IMR-90 (cell line): ENCODE measurements at regions not wholly inside any gene's neighbourhood (a gene's known extent, or its start where the extent isn't known, plus 50 kb on each side); places are given as distances from the start of the nearest gene placed in this dataset.

ENCODE experiments used
- ATAC-seq: fragments of 200-7000 bp; cut with Tn5 transposase; 2 replicates; pipeline ENCODE4 v1.9.1; 2020; ENCODE audit warnings: low read depth, mild to moderate bottlenecking, moderate library complexity
- BruUV-seq: library from RNA; stranded (reverse); fragments of 400-500 nt; replicated peaks from 2 replicates; lab custom pipeline; 2021; lab: Mats Ljungman, UMichigan
- CTCF ChIA-PET: fragments of 300-600 bp; formaldehyde crosslinking; extraction: SDS; loops from one replicate; lab custom pipeline; 2021; ENCODE audit warnings: antibody characterized with exemption; lab: Yijun Ruan, JAX
- POLR2A ChIA-PET: fragments of 300-600 bp; sonication (Branson Sonifier 250); formaldehyde crosslinking; loops from one replicate; lab custom pipeline; 2022; ENCODE audit warnings: antibody characterized with exemption; ENCODE audit not compliant: unreplicated experiment; lab: Charles Lee
- DNase-seq: peaks from one replicate; pipeline ENCODE4 v3.0.0; 2013
- H2AFZ ChIP-seq: replicated peaks from 2 replicates; pipeline ENCODE3; 2013; ENCODE audit warnings: low read length, mild to moderate bottlenecking; ENCODE audit not compliant: poor library complexity
- H2AK5ac ChIP-seq: 2 replicates; pipeline ENCODE4 v1.6.1; 2013; ENCODE audit warnings: low read depth, low read length, inconsistent platforms
- H2AK9ac ChIP-seq: replicated peaks from 2 replicates; pipeline ENCODE3; 2013; ENCODE audit warnings: mild to moderate bottlenecking, low read depth, low read length, moderate library complexity; ENCODE audit not compliant: poor library complexity
- H2BK120ac ChIP-seq: 2 replicates; pipeline ENCODE4 v1.6.1; 2013; ENCODE audit warnings: low read depth, low read length, inconsistent platforms
- H2BK15ac ChIP-seq: 3 replicates; pipeline ENCODE4 v1.6.1; 2013; ENCODE audit warnings: low read depth, low read length, inconsistent platforms
- H2BK20ac ChIP-seq: 2 replicates; pipeline ENCODE4 v1.6.1; 2013; ENCODE audit warnings: low read depth, mild to moderate bottlenecking, inconsistent platforms, low read length, moderate library complexity
- H2BK5ac ChIP-seq: 2 replicates; pipeline ENCODE4 v1.6.1; 2013; ENCODE audit warnings: mild to moderate bottlenecking, low read depth, low read length, inconsistent platforms; ENCODE audit not compliant: poor library complexity, severe bottlenecking
- H3K14ac ChIP-seq: replicated peaks from 2 replicates; pipeline ENCODE4 v1.6.1; 2013; ENCODE audit warnings: low read depth, low read length, inconsistent platforms
- H3K18ac ChIP-seq: 2 replicates; pipeline ENCODE4 v1.6.1; 2013; ENCODE audit warnings: low read depth, low read length, control low read depth
- H3K23ac ChIP-seq: 2 replicates; pipeline ENCODE4 v1.6.1; 2013; ENCODE audit warnings: low read depth, low read length, inconsistent platforms
- H3K27ac ChIP-seq: 2 replicates; pipeline ENCODE4 v1.5.1; 2013; ENCODE audit warnings: mild to moderate bottlenecking, control low read depth, low read length; ENCODE audit not compliant: insufficient read depth
- H3K27me3 ChIP-seq: 2 replicates; pipeline ENCODE4 v1.6.1; 2013; ENCODE audit warnings: low read length; ENCODE audit not compliant: control insufficient read depth, insufficient read depth
- H3K36me3 ChIP-seq: 2 replicates; pipeline ENCODE4 v1.6.1; 2013; ENCODE audit warnings: low read length, mixed read lengths; ENCODE audit not compliant: control insufficient read depth, insufficient read depth
- H3K4ac ChIP-seq: 2 replicates; pipeline ENCODE4 v1.6.1; 2013; ENCODE audit warnings: low read depth, low read length, inconsistent platforms
- H3K4me1 ChIP-seq: 2 replicates; pipeline ENCODE4 v1.6.1; 2013; ENCODE audit warnings: low read length, mixed read lengths; ENCODE audit not compliant: control insufficient read depth, insufficient read depth
- H3K4me2 ChIP-seq: 2 replicates; pipeline ENCODE4 v1.6.1; 2013; ENCODE audit warnings: low read depth, mild to moderate bottlenecking, control low read depth, low read length, moderate library complexity
- H3K4me3 ChIP-seq: 2 replicates; pipeline ENCODE4 v1.5.1; 2013; ENCODE audit warnings: low read depth, mild to moderate bottlenecking, control low read depth, low read length, moderate library complexity; ENCODE audit not compliant: insufficient read depth
- H3K56ac ChIP-seq: 2 replicates; pipeline ENCODE4 v1.6.1; 2013; ENCODE audit warnings: low read length, inconsistent platforms; ENCODE audit not compliant: insufficient read depth; ENCODE audit errors: extremely low read depth
- H3K79me1 ChIP-seq, 2 experiments: 2 replicates each; pipeline ENCODE4 v1.6.1; 2013; ENCODE audit warnings: low read length in 2 of 2, inconsistent platforms in 1 of 2, low read depth in 1 of 2
- H3K9ac ChIP-seq: 2 replicates; pipeline ENCODE4 v1.6.1; 2013; ENCODE audit warnings: low read depth, low read length, control low read depth
- H3K9me1 ChIP-seq: 2 replicates; pipeline ENCODE4 v1.6.1; 2013; ENCODE audit warnings: low read length, inconsistent platforms; ENCODE audit not compliant: insufficient read depth
- H3K9me3 ChIP-seq: 2 replicates; pipeline ENCODE4 v1.6.1; 2013; ENCODE audit warnings: low read length; ENCODE audit not compliant: control insufficient read depth, insufficient read depth
- H4K20me1 ChIP-seq: 2 replicates; pipeline ENCODE4 v1.6.1; 2013; ENCODE audit warnings: low read length, inconsistent platforms; ENCODE audit not compliant: insufficient read depth
- H4K5ac ChIP-seq: 2 replicates; pipeline ENCODE4 v1.6.1; 2013; ENCODE audit warnings: mild to moderate bottlenecking, low read depth, low read length, control low read depth
- H4K8ac ChIP-seq, 2 experiments: 2 replicates each; pipeline ENCODE4 v1.6.1; 2013; ENCODE audit warnings: low read depth in 2 of 2, low read length in 2 of 2, control low read depth in 1 of 2, inconsistent platforms in 1 of 2
- H4K91ac ChIP-seq: 2 replicates; pipeline ENCODE4 v1.6.1; 2013; ENCODE audit warnings: low read depth, low read length, inconsistent platforms; ENCODE audit not compliant: insufficient read depth
- BHLHE40 ChIP-seq: fragments of 150-350 bp; IDR thresholded peaks from 2 replicates; pipeline ENCODE4 v1.6.1; 2016; ENCODE audit warnings: mild to moderate bottlenecking, low read depth, low read length
- CHD1 ChIP-seq: IDR thresholded peaks from 2 replicates; pipeline ENCODE4 v1.6.1; 2012; ENCODE audit warnings: low read depth, low read length, improper control_type of control experiment
- FOS ChIP-seq: fragments of 150-350 bp; IDR thresholded peaks from 2 replicates; pipeline ENCODE4 v1.6.1; 2016; ENCODE audit warnings: low read depth, low read length
- MAZ ChIP-seq: IDR thresholded peaks from 2 replicates; pipeline ENCODE4 v1.6.1; 2012; ENCODE audit warnings: low read depth, mild to moderate bottlenecking, low read length, improper control_type of control experiment, moderate library complexity, borderline replicate concordance
- NFE2L2 ChIP-seq: fragments of 150-350 bp; IDR thresholded peaks from 2 replicates; pipeline ENCODE4 v1.6.1; 2016; ENCODE audit warnings: low read depth, mild to moderate bottlenecking, low read length
- POLR2A ChIP-seq: IDR thresholded peaks from 2 replicates; pipeline ENCODE4 v1.6.1; 2012; ENCODE audit warnings: mild to moderate bottlenecking, low read depth, low read length
- RAD21 ChIP-seq: IDR thresholded peaks from 2 replicates; pipeline ENCODE4 v1.6.1; 2012; ENCODE audit warnings: low read length, improper control_type of control experiment
- RCOR1 ChIP-seq: IDR thresholded peaks from 2 replicates; pipeline ENCODE4 v1.6.1; 2012; ENCODE audit warnings: mild to moderate bottlenecking, low read length, improper control_type of control experiment; ENCODE audit not compliant: insufficient replicate concordance
- WGBS, 2 experiments: methylation state at CpG; one replicate each; pipeline versions ENCODE4 v1.1.5 to v1.1.7; 2013; ENCODE audit warnings: missing lambda C conversion rate in 2 of 2; ENCODE audit not compliant: insufficient read length in 1 of 2; ENCODE audit errors: extremely low coverage in 2 of 2; 5-methylcytosine and 5-hydroxymethylcytosine counted together
- dilution Hi-C: fragments of 300-500 bp; cut with HindIII; formaldehyde crosslinking; loops from one replicate; pipeline ENCODE4 v1.14.3; 2018; ENCODE audit warnings: low sequenced_read_pairs; ENCODE audit not compliant: unreplicated experiment
- in situ Hi-C: fragments of 300-500 bp; cut with MboI; formaldehyde crosslinking; loops from 3 replicates; pipeline ENCODE4 v1.14.3; 2019; ENCODE audit warnings: low sequenced_read_pairs, inconsistent platforms, mixed read lengths
- intact Hi-C: fragments of 100-400 bp; cut with micrococcal nuclease; formaldehyde crosslinking; loops from 2 replicates; pipeline ENCODE4 v1.10.0; 2022
- TF ChIP-seq, protein P1 (sequence below): fragments of 150-350 bp; IDR thresholded peaks from 2 replicates; pipeline ENCODE4 v1.6.1; 2017; ENCODE audit warnings: mild to moderate bottlenecking, antibody characterized with exemption, low read length, low read depth

DNA sequence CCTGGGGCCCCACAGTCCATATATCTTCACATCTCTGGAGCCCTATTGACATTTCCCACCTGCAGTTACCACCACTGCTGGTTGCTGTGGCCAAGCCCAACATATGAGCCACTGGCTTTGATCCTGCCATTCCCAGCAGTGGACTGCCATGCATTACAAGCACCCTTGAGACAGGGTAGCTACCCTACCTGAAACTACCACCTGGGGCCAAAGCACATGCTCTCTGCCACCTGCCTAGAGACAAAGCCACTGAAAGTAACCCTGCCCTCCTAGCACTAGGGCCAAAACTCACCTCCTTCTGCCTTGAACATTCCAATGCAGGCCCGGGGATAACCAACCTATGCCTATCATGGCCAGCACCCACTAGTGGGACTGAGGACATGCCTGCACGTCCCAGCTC is 255.5 kb upstream of the KHDRBS2 start:
- Histone ChIP-seq H4K8ac (no peak overlapping the region), H3K4me2 (no peak overlapping the region), H2BK15ac (no peak overlapping the region), H3K36me3 (no peaks in the 10 kb centered on the region), H3K14ac (no peak overlapping the region), H3K18ac (no peak overlapping the region), H3K56ac (no peak overlapping the region), H3K4ac (no peak overlapping the region), H2AFZ (no peak overlapping the region), H3K9me3 (peaks cover 10% of the 10 kb centered on the region), H4K91ac (no peak overlapping the region), H2BK5ac (no peak overlapping the region), H2BK120ac (no peak overlapping the region), H3K27me3 (no peaks in the 10 kb centered on the region), H2AK5ac (no peak overlapping the region), H3K23ac (no peak overlapping the region), H4K5ac (no peak overlapping the region), H3K4me3 (no peak overlapping the region), H3K4me1 (no peaks in the 10 kb centered on the region), H2AK9ac (no peak overlapping the region), H3K9me1 (no peaks in the 10 kb centered on the region), H2BK20ac (no peak overlapping the region), H4K20me1 (no peaks in the 10 kb centered on the region), H3K9ac (no peak overlapping the region), H3K79me1 (no peaks in the 10 kb centered on the region), H3K27ac (no peak overlapping the region)
- dilution Hi-C loops (no loop called here), in situ Hi-C loops (no loop called here), intact Hi-C loops (no loop called here)
- POLR2A ChIA-PET = no interaction called here
- DNase-seq (no peak), ATAC-seq (no peak)
- CTCF ChIA-PET = no interaction called here
- TF ChIP-seq CHD1 (no peak), FOS (no peak), MAZ (no peak), BHLHE40 (no peak), POLR2A (no peak), RAD21 (no peak), NFE2L2 (no peak), RCOR1 (no peak)
- TF ChIP-seq, protein P1, sequence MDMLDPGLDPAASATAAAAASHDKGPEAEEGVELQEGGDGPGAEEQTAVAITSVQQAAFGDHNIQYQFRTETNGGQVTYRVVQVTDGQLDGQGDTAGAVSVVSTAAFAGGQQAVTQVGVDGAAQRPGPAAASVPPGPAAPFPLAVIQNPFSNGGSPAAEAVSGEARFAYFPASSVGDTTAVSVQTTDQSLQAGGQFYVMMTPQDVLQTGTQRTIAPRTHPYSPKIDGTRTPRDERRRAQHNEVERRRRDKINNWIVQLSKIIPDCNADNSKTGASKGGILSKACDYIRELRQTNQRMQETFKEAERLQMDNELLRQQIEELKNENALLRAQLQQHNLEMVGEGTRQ = no peak
- WGBS, 2 experiments = no CpG with 5 or more reads among the region's 2 CpGs
- BruUV-seq = no TSS peak
